HG02642 (cell line): ENCODE measurements at regions not wholly inside any gene's neighbourhood (a gene's known extent, or its start where the extent isn't known, plus 50 kb on each side); places are given as distances from the start of the nearest gene placed in this dataset.

Source experiments
- ATAC-seq: cut with Tn5 transposase; IDR thresholded peaks from one replicate; pipeline ENCODE4 v1.9.1; 2021; ENCODE audit warnings: mild to moderate bottlenecking; ENCODE audit not compliant: unreplicated experiment, poor library complexity

DNA sequence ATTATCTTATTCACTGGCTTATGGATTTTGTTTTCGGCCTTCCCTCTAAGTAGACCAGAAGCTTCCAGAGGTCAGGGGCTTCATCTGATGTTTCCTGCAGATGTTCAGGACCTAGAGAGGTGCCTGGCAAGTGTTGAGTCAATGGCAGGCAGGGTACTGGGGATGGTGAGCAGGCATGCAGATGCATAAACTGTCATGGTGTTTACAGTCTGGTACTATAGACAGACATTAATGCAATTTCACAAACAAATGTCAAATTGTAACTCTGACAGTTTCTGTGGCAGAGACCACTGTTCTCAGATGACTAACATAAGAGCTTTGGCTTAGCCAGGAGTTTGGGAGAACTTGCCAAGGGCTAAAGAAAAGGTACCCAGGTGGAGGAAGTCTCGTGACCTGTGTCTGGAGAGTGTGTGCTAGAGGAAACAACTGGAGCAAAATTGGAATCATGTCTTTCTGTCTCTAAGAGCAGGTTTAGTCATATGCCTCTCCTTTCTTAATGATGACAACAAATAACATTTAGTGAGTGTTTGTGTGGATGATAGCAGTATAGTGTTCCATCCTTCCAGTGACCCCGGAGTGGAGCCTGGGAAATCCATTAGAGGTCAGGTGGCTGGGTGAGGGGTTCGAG lies 53.7 kb upstream of the TRAK1 start:
- no peak for ATAC-seq

DNA sequence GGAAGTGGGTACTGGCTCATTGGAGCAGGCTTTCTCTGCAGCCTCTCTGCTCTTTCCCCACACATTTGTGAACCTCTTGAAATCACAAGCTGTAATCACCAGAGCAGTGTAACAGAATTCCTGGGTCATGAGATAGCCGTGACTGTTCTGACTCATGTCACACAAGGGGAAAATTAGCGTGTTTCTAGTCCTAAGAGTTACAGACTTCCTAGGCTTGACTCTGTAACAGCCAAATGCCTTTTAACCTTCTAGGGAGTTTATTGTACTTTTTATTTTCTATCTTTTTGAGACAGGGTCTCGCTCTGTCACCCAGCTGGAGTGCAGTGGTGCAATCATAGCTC lies 54.7 kb upstream of the TRAK1 start:
- no peak for ATAC-seq

DNA sequence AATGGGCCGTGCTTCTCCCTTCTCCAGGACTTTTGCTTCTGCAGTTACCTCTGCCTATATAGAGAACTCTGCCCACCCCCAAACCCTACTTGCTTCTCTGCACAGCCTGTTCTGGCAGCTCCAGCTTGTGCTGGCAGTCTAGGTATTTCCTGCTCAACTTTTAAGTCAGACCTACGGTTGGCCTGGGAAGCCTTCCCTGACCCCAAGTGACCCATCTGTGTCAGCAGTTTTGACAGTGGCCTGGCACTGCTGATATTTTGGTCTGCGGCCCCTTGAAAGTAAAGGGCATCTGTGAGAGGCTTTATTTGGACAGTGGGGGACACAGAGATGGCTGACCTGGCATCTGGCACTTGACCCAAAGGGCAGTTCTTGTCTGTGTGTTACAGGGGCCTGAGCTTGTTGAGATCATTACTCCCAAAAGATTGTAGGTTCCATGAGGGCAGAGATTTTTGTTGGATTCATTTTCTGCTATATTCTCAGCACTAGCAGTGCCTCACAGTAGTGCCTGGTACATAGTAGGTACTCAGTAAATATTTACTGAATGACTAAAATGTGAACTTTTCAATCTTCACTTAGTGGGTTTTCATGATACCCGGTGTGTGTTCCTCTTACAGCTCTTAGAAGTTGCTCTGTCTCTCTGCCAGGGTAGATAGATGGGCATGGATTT lies 55.2 kb upstream of the TRAK1 start:
- no peak for ATAC-seq

DNA sequence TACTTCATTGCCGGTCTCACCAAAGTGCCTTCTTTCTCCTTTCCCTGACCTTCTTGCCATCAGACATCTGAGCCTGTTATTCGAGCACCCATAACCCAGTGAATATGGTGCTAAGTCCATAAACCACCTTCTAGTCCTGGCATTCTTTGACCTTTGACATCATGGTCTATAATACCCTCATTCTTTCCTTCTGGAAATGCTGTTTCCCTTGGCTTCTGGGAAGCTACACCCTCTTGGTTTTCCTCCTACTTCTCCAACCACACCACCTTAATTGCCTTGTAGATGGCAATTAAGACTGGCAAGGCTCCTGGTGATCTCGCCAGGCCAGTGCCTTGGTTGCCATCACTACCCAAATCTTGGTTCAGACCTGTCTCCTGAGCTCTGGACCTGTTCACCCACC lies 56.1 kb upstream of the TRAK1 start:
- no peak for ATAC-seq

DNA sequence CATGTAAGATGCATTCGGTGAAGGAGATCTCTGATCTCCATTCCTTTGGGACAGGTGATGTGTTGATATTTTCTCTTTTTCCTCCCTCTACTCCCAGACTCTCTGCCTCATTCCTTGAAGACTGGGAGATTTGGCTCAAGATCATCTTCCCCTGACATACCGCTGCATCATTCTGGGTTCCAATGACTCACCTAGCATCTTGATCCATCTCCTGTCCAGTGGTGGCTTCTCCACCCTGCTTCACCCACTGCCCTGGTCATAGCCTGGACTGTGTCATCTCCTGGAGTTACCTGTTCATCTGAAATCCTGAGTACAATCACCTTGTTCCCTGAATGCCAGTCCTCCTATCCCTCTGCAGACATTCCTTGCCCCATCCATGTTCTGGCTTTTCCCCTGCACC lies 57.4 kb upstream of the TRAK1 start:
- ATAC-seq = no peak

DNA sequence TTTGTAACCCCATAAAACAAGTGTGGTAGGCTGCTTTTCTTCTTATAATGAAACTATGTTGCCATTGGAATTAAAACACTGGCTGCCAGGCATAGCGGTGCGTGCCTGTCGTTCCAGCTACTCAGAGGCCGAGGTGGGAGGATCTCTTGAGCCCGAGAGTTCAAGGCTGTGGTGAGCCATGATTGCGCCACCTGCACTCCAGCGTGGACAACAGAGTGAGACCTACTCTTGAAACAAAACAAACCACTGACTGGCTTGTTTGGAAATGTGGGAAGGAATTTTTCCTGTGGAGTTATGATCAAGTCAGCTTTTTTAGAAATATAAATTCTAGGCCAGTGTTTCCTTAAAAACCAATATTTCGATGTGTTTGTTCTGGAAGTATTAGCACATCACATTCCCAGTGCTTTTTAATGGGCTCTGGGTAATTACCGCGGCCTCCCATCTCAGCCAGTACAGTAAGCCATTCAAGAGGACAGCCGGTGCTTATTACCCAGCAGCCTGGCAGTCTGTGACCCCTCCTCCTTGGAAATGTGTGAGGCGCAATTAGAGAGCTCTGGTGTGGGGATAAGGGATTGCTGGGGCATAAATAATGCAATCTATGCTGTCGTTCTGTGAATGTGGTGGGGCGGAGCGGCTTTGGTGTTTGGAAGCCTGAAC lies 58.3 kb upstream of the TRAK1 start:
- ATAC-seq = no peak

DNA sequence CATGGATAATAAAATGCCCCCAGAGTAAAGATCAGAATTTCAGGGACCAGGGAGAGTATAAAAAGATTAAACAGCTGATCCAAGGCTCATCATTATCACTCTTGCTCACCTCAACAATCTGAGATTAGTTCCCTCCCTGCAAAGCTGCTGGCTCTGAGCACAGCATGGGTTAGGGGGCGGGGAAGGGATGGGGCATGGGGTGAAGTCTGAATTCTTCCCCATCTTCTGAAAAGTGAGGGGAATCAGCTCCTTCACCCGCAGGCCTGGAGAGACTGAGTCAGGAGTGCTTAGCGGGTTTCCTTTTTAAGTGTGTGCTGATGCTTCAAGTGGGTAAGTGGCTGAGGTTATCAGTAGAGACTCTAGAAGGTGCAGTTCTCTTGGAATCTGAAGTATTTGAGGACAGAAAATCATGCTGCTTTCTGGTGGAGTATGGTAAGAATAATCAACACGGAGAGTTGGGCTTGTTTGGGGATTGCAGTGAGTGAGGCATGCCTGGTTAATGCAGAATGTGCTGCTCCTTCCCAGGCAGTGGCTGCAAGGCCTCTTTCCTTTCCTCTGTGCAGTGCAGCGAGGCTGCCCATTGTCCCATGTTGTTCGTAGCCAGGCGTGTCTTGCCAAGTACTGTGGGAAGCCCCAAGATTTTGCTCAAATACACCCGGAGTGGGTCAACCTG lies 59.2 kb upstream of the TRAK1 start:
- no peak for ATAC-seq

DNA sequence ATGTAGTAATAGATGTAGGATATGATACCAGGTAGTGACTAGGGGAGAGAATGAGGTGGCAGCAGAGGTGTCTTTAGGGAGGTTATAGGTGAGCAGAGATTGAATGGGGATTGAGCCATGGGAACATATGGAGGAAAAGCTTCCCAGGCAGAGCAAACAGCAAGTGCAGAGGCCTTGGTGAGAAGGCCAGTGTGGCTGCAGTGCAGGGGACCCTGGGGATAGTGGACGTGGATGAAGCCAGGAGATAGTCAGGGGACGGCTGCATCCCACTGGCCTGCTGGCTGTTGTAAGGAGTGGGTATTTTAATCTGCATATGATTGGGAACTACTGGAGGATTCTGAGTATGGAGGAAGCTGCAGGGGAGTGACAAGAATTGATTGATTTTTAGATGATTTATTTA lies 62.7 kb upstream of the TRAK1 start:
- ATAC-seq = no peak

DNA sequence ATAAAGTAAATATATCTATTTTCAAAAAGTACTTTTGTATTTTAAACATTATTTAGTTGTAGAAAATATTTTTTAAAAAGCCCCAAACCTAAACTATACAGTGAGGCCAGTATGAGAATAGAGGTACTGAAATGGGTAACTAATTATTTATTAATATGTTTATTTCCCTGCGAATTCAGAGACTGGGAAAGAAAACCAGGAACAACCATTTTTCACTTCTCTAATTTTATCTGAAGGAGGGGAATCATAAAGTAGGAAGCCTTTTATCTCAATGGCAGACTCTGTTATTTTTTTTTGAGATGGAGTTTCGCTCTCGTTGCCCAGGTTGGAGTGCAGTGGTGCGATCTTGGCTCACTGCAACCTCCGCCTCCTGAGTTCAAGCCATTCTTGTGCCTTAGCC lies 63.6 kb upstream of the TRAK1 start:
- ATAC-seq = no peak

DNA sequence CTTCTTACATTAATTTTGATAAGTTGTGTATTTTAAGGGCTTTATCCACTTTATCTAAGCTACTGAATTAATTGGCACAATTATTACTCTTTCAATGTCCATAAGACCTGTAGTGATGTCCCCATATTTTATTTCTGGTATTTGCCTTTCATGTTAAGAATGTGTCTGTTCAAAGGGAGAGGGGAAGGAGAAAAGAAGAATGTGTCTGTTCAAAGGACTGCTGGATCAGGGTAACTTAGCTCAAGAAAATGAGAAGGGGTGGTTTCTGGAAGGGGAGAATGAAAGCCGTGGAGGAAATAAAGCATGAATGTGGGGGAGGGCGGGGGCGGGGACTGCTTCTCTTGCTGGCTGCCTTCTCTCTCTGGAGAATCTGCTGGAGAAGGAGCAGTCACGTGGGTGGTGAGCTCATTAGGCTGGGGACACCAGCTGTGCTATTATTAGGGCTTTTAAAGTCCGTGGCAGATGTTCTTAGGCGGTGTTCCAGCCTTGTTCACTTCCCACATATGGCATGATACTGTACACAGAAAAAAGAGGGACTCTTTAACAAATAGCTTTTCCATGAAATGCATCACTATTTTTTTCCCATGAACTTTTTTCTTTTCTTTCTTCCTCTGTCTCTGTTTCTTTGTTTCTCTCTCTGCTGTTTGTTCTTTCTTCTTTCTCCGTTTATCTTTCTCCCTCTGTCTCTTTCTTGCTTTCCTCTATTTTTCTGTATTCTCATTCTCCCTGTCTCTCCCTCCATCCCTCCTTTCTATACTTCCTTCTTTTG lies 63.7 kb upstream of the ULK4 start:
- ATAC-seq = peak; percentile 65

DNA sequence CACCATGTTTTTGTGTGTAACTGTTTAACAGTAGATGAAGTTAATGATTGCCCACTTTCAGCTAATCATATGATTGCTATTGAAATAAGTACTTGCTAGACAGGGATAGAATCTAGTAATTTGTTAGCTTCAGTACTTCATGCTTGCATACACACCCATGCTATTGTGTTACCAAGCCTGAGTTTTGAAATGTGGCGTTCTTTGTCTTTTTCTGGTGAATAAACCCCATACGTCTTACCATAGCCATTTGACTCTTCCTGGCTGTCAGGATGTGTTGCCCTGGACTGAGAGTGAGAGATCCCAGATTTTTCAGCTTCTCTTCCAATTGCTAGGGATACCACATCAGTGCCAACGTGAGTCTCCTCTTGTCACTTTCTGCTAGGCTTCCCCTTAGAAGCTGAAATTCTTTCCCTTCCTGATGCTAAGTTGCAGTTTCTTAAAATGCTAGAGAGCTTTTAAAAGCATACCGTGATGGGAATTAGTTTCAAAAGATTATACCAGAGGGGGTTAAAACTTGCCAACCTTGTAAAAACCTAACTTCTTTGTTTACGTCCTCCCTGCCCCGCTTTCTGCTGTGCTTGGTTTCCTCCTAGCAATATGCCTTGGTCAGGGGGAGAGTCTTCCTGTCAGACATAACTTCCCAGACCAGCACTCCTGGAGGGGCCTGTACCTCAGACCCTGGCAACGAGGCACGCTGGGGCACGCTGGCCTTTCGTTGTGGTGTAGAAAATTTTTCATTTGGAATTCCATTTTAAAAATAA lies 62.9 kb upstream of the ULK4 start:
- no peak for ATAC-seq

DNA sequence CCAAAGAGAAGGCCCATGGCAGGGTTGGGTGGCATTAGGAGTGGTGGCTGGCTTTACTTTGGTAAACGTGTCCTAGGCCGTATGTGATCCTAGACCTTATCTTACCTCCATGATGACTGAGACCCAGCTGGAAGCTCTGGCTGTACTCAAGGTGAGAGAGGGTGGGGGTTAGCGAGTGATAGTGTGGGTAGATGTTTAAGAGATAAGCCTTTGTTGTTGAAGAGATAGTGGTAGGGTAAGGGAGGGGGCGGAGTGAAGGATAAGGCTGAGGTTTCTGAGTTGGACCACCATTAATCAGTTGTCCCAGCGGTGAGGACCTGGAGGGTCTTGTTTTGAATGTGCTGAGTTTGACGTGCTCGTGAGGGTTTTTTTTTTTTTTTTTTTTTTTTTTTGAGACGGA lies 61.5 kb upstream of the ULK4 start:
- no peak for ATAC-seq

DNA sequence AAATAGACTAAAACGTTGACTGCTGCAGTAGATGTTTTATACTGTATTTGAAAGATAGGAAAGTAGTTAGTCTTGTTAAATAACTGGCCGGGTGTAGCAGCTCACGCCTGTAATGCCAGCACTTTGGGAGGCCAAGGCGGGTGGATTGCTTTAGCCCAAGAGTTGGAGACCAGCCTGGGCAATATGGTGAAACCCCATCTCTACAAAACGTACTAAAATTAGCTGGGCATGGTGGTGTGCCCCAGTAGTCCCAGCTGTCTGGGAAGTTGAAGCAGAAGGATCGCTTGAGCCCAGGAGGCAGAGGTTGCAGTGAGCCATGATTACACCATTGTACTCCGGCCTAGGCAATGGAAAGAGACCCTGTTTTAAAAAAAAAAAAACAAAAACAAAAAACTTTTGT lies 60.5 kb upstream of the ULK4 start:
- no peak for ATAC-seq

DNA sequence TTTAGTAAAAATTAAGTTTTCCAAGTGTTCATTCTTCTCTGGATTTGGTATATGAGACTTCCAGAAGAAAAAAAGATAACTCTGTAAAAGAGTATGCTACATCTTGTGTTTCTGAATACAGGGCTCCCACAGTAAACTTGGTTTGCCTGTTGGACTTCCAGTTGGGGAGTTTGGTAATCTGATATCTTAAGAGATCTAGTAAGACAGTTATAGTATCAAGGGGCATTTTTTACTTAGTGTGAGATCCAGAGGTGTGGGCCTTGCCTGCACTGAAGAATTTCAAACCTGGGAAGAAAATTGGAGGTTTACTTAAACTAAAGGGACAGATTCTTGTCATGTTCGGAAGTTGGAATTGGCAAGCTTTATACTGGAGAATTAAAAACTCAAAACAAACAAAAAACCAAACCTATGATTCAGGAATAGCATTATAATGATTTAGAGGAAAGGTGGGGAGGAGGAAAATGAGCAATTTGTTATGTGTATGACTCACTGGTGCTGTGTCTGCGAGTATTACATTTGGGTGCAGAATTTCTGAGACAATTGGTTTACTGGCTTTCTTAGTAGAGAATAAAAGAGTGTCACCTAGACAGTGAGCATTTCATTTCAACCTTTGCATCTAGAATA lies 58.9 kb upstream of the ULK4 start:
- ATAC-seq = no peak

DNA sequence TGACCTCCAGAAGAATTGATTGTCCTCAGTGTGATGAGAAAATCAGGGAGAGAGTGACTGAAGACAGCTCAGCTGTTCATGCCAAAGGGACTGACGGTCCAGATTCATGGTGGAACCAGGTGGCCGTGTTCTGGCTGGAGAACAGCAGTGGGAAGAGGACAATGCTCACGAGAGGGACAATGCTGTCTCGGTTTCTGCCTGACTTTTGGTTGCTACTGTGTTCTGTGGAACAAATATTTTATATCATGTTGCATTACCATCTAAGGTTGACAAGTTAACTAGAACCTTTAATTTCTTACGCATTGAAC lies 58.0 kb upstream of the ULK4 start:
- no peak for ATAC-seq

DNA sequence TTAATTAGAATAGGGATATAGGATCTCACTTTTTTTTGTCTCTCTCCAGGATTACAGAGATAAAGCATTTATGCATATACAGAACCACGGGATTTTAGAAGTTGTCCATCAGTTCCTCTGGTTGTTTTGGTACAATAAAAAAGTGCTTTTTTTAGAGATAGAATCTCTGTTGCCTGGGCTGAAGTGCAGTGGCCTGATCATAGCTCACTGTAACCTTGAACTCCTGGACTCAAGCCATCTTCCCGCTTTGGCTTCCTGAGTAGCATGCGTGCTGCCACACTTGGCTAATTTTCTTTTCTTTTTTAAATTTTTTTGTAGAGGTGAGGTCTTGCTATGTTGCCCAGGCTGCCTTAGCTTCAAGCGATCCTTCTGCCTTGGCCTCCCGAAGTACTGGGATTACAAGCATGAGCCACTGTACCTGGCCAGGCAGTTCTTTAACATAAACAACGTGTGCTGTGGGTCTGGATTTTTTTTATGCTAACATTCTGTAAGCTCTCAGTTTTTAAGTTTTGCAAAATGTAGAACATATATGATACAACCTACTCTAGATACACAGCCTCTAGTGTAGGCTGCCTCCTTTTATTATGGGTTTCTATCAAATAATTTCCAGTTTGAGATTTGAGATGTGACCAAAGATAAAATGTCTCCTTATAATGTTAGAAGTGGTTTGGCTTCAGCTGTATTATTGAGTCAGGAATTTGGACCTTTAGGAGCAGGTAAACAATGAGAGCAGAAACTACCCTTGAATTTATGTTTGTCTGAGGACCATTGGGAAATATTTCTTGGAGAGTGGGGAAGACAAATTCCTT lies 57.4 kb upstream of the ULK4 start:
- ATAC-seq = no peak

DNA sequence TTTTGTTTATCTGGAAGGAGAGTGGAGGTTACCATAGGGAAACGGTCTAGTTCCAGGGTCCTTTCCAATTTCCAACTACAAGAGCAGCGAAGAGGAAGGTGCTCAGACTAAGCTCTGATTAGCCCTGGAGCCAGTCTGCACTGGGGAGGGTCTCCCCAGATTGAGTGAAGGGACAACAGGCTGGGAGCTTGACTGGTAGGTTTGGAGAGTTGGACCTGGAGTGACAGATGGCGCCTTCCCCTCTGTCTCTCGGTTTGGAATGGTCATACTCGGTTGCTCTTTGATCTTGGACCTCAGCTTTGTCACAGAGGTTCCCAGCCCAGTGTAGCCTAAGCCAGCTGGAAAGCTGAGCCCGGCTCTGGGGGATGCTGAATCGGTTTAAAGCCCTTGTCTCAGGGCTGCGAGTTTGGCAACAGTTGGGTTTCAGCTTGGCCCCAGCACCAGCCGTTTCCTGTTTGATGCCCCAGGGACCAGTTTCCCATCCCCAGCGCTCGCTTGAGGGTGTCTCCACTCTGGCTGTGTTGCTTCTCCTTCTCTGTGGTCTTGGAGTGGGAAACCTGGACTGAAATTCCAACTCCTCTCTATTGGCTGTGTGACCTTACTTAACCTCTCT lies 53.1 kb upstream of the ULK4 start:
- no peak for ATAC-seq

DNA sequence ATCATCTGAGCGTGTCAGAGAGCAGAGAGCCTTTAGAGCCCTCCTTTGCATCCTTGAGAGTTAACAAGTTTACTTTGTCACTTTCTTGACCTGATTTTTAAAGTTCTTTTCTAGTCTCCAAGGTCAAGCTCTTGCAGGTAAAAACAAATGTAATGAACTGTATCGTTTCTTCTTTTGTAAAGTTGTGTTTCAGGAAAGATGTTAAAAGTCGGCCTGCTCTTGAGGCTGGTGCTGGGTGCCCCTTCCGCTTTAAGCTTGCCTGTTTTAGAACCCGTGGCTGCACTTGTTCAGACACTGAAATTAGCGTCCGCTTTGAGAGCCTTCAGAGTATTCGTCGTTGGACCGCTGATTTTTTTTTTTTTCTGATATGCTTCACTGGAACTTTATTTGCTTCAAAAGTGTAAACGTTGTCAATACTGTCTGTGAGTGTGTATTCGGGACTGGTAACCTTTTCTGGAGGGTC lies 52.6 kb upstream of the ULK4 start:
- no peak for ATAC-seq
